ENCODE measurements at regions not wholly inside any gene's neighbourhood (a gene's known extent, or its start where the extent isn't known, plus 50 kb on each side); places are given as distances from the start of the nearest gene placed in this dataset.

GRCh38 chr11:16430674-16431073, 74.3 kb upstream of the SOX6 start:
- DNase-seq: no peak

GRCh38 chr11:16421826-16422225, 65.5 kb upstream of the SOX6 start:
- DNase-seq: no peak

GRCh38 chr11:16418428-16419097, 62.2 kb upstream of the SOX6 start:
- DNase-seq: no peak

- peak; percentile 49 for DNase-seq
Observed at GRCh38 chr11:16412525-16413172, 56.3 kb upstream of the SOX6 start.

GRCh38 chr11:16410479-16410878, 54.1 kb upstream of the SOX6 start:
- DNase-seq: no peak

- DNase-seq: no peak
Observed at GRCh38 chr11:16408619-16409018, 52.3 kb upstream of the SOX6 start.

GRCh38 chr11:16406226-16406625, 49.9 kb upstream of the SOX6 start:
- no peak for DNase-seq

Data from NCI-H1105 treated with DMSO at 0.1 percent for 48 hours (cell line).